ENCODE measurements at regions not wholly inside any gene's neighbourhood (a gene's known extent, or its start where the extent isn't known, plus 50 kb on each side); places are given as distances from the start of the nearest gene placed in this dataset.

GRCh38 chr2:34031097-34031496 is 432.0 kb upstream of the FAM98A start:
- H3K27ac ChIP-seq (replicated peaks) = no peak overlapping the region
- H3K4me3 ChIP-seq = no peak overlapping the region
- no peak for DNase-seq
- TF ChIP-seq, protein P1, sequence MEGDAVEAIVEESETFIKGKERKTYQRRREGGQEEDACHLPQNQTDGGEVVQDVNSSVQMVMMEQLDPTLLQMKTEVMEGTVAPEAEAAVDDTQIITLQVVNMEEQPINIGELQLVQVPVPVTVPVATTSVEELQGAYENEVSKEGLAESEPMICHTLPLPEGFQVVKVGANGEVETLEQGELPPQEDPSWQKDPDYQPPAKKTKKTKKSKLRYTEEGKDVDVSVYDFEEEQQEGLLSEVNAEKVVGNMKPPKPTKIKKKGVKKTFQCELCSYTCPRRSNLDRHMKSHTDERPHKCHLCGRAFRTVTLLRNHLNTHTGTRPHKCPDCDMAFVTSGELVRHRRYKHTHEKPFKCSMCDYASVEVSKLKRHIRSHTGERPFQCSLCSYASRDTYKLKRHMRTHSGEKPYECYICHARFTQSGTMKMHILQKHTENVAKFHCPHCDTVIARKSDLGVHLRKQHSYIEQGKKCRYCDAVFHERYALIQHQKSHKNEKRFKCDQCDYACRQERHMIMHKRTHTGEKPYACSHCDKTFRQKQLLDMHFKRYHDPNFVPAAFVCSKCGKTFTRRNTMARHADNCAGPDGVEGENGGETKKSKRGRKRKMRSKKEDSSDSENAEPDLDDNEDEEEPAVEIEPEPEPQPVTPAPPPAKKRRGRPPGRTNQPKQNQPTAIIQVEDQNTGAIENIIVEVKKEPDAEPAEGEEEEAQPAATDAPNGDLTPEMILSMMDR (IDR thresholded peaks at IDR 0.05; ENCODE audit: borderline replicate concordance) = no peak
- H3K4me1 ChIP-seq = peaks cover 9% of the 10 kb centered on the region
- intact Hi-C loops (cut with micrococcal nuclease) = no loop called here
- no peaks in the 10 kb centered on the region for H3K36me3 ChIP-seq
- H3K27me3 ChIP-seq (ENCODE audit: low read depth) = no peaks in the 10 kb centered on the region
- H3K9me3 ChIP-seq (replicated peaks) = no peaks in the 10 kb centered on the region

- Histone ChIP-seq H3K36me3 (no peaks in the 10 kb centered on the region), H3K4me3 (no peak overlapping the region), H3K9me3 (replicated peaks) (no peaks in the 10 kb centered on the region), H3K27me3 (ENCODE audit: low read depth) (no peaks in the 10 kb centered on the region), H3K4me1 (peaks cover 9% of the 10 kb centered on the region), H3K27ac (replicated peaks) (no peak overlapping the region)
- TF ChIP-seq, protein P1 (IDR thresholded peaks at IDR 0.05; ENCODE audit: borderline replicate concordance) = no peak
- intact Hi-C loops (cut with micrococcal nuclease) = no loop called here
- no peak for DNase-seq
Measured at GRCh38 chr2:34030273-34030672, 431.2 kb upstream of the FAM98A start.

DNA sequence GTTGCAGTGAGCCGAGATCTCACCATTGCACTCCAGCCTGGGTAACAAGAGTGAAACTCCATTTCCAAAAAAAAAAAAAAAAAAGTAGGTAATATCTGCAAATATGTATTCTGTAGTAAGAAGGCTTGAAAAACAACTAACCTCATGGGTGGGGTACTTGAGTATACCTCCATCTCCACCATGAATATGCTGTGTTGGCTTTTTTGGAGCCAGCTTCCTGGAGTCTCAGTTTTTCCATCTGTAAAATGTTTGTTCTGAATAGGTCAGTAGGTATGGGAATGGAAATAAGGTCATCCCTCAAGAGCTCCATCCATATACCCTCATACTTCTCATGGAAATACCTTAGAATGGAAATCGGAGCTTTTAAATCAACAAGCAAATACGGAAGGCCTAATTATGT is 430.0 kb upstream of the FAM98A start:
- TF ChIP-seq, protein P1 (IDR thresholded peaks at IDR 0.05; ENCODE audit: borderline replicate concordance) = no peak
- Histone ChIP-seq H3K4me3 (no peak overlapping the region), H3K4me1 (peaks cover 9% of the 10 kb centered on the region), H3K27me3 (ENCODE audit: low read depth) (no peaks in the 10 kb centered on the region), H3K9me3 (replicated peaks) (no peaks in the 10 kb centered on the region), H3K27ac (replicated peaks) (no peak overlapping the region), H3K36me3 (no peaks in the 10 kb centered on the region)
- DNase-seq = no peak
- intact Hi-C loops (cut with micrococcal nuclease) = no loop called here

GRCh38 chr2:34025196-34025595 is 426.1 kb upstream of the FAM98A start:
- no peaks in the 10 kb centered on the region for H3K4me1 ChIP-seq
- no peaks in the 10 kb centered on the region for H3K27me3 ChIP-seq (ENCODE audit: low read depth)
- H3K36me3 ChIP-seq = no peaks in the 10 kb centered on the region
- intact Hi-C loops (cut with micrococcal nuclease) = no loop called here
- TF ChIP-seq, protein P1 (IDR thresholded peaks at IDR 0.05; ENCODE audit: borderline replicate concordance) = no peak
- H3K4me3 ChIP-seq = no peak overlapping the region
- no peak for DNase-seq
- H3K9me3 ChIP-seq (replicated peaks) = no peaks in the 10 kb centered on the region
- no peak overlapping the region for H3K27ac ChIP-seq (replicated peaks)

DNA sequence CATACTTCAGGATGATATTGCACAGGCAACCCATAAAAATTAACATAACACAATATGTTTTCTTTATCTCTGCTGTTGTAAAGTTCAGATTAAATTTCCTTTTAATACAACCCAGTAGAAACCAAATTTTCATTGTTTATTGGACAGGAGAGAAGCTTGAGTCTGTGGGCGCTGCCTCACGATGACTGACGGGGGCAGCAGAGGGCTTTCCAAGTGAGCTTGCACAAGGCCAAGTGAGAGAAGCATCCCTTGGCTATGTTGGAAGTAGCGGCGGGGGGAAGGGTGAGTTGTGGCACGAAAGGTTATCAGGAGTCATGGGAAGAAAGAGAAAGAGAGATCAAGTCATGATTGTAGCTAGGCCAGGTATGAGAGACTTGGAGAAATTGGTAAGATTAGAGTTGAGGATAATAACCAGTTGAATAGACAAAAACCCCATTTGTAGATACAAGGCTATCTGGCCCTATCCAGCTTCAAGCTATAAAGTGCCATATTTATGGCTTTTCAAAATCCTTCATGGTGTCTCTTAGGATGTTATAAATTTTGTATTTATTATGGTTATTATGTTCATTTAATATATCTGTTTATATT is 413.7 kb upstream of the FAM98A start:
- intact Hi-C loops (cut with micrococcal nuclease) = no loop called here
- peak; percentile 21 for DNase-seq

More for the DNA sequence above, 413.7 kb upstream of the FAM98A start:
- Histone ChIP-seq H3K27ac (replicated peaks) (no peak overlapping the region), H3K36me3 (no peaks in the 10 kb centered on the region), H3K27me3 (ENCODE audit: low read depth) (no peaks in the 10 kb centered on the region), H3K4me3 (no peak overlapping the region), H3K4me1 (no peaks in the 10 kb centered on the region), H3K9me3 (replicated peaks) (peaks cover 18% of the 10 kb centered on the region)
- TF ChIP-seq, protein P1 (IDR thresholded peaks at IDR 0.05; ENCODE audit: borderline replicate concordance) = peak; percentile 80

Measured in left ventricle myocardium inferior (tissue), 1 donor.